ENCODE measurements at regions not wholly inside any gene's neighbourhood (a gene's known extent, or its start where the extent isn't known, plus 50 kb on each side); places are given as distances from the start of the nearest gene placed in this dataset.

- H3K9me3 ChIP-seq, result no peaks in the 10 kb centered on the region
- intact Hi-C loops (cut with DNase I; ENCODE audit: low total_unique reads), result no loop called here
- no peak for DNase-seq
Observed at GRCh38 chr3:95348879-95349278, 1286.0 kb downstream of the NSUN3 start.

GRCh38 chr3:95350049-95350448 is 1287.2 kb downstream of the NSUN3 start:
- Histone ChIP-seq H3K9me3 (no peaks in the 10 kb centered on the region), H3K4me3 (no peak overlapping the region), H3K27me3 (no peaks in the 10 kb centered on the region), H3K36me3 (no peaks in the 10 kb centered on the region), H3K4me1 (no peaks in the 10 kb centered on the region), H3K27ac (no peak overlapping the region)
- DNase-seq, result no peak
- TF ChIP-seq POLR2A (IDR thresholded peaks at IDR 0.05) (no peak), CTCF (IDR thresholded peaks at IDR 0.05) (no peak)
- intact Hi-C loops (cut with DNase I; ENCODE audit: low total_unique reads), result no loop called here

More at GRCh38 chr3:95348879-95349278, 1286.0 kb downstream of the NSUN3 start:
- Histone ChIP-seq H3K27me3 (no peaks in the 10 kb centered on the region), H3K4me3 (no peak overlapping the region), H3K36me3 (no peaks in the 10 kb centered on the region), H3K4me1 (no peaks in the 10 kb centered on the region), H3K27ac (no peak overlapping the region)
- TF ChIP-seq CTCF (IDR thresholded peaks at IDR 0.05) (no peak), POLR2A (IDR thresholded peaks at IDR 0.05) (no peak)

- H3K4me3 ChIP-seq, result no peak overlapping the region
- no peaks in the 10 kb centered on the region for H3K27me3 ChIP-seq
- H3K27ac ChIP-seq, result no peak overlapping the region
- H3K9me3 ChIP-seq, result no peaks in the 10 kb centered on the region
- no peaks in the 10 kb centered on the region for H3K4me1 ChIP-seq
- TF ChIP-seq CTCF (IDR thresholded peaks at IDR 0.05) (no peak), POLR2A (IDR thresholded peaks at IDR 0.05) (no peak)
- DNase-seq, result no peak
- intact Hi-C loops (cut with DNase I; ENCODE audit: low total_unique reads), result no loop called here
- H3K36me3 ChIP-seq, result no peaks in the 10 kb centered on the region
Observed at GRCh38 chr3:95351158-95351557, 1288.3 kb downstream of the NSUN3 start.

- Histone ChIP-seq H3K4me1 (no peaks in the 10 kb centered on the region), H3K36me3 (no peaks in the 10 kb centered on the region), H3K27ac (no peak overlapping the region), H3K27me3 (no peaks in the 10 kb centered on the region), H3K9me3 (no peaks in the 10 kb centered on the region), H3K4me3 (no peak overlapping the region)
- TF ChIP-seq CTCF (IDR thresholded peaks at IDR 0.05) (no peak), POLR2A (IDR thresholded peaks at IDR 0.05) (no peak)
- no peak for DNase-seq
- intact Hi-C loops (cut with DNase I; ENCODE audit: low total_unique reads), result no loop called here
Observed at GRCh38 chr3:95352471-95352870, 1289.6 kb downstream of the NSUN3 start.

GRCh38 chr3:95354489-95354888 is 1291.6 kb downstream of the NSUN3 start:
- DNase-seq, result no peak
- H3K36me3 ChIP-seq, result no peaks in the 10 kb centered on the region
- no peaks in the 10 kb centered on the region for H3K9me3 ChIP-seq
- intact Hi-C loops (cut with DNase I; ENCODE audit: low total_unique reads), result no loop called here
- H3K27me3 ChIP-seq, result no peaks in the 10 kb centered on the region
- H3K4me3 ChIP-seq, result no peak overlapping the region
- no peak for TF ChIP-seq CTCF (IDR thresholded peaks at IDR 0.05)
- no peak for TF ChIP-seq POLR2A (IDR thresholded peaks at IDR 0.05)
- H3K27ac ChIP-seq, result no peak overlapping the region
- H3K4me1 ChIP-seq, result no peaks in the 10 kb centered on the region
